GM18873 (cell line): ENCODE measurements at regions not wholly inside any gene's neighbourhood (a gene's known extent, or its start where the extent isn't known, plus 50 kb on each side); places are given as distances from the start of the nearest gene placed in this dataset.

Experiments
- ATAC-seq: cut with Tn5 transposase; IDR thresholded peaks from one replicate; pipeline ENCODE4 v1.9.1; 2021; ENCODE audit warnings: mild to moderate bottlenecking, moderate library complexity, moderate number of reproducible peaks; ENCODE audit not compliant: unreplicated experiment, low FRiP score

DNA sequence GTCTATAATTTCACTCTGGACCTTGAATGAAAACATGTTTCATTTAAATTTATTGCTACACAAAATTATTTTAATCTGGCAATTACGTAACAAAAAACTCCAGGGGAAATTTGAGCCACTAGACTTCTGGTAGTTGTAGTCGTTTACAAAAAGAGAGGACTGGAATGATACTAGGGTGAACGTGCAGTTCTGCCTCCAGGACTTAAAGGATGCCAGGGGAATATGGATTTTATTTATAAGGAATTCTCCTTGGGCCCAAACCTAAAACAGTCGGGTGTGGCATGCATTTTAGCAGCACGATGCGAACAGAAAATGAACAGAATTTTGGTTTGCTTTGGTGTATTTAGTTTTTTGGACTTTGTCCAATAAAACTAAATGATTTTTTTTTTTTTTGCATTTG lies 76.9 kb downstream of the PRL start:
- no peak for ATAC-seq

- no peak for ATAC-seq
Measured at GRCh38 chr6:22221211-22221610, 75.6 kb downstream of the PRL start.

GRCh38 chr6:22221630-22222029 lies 75.2 kb downstream of the PRL start:
- ATAC-seq: no peak

DNA sequence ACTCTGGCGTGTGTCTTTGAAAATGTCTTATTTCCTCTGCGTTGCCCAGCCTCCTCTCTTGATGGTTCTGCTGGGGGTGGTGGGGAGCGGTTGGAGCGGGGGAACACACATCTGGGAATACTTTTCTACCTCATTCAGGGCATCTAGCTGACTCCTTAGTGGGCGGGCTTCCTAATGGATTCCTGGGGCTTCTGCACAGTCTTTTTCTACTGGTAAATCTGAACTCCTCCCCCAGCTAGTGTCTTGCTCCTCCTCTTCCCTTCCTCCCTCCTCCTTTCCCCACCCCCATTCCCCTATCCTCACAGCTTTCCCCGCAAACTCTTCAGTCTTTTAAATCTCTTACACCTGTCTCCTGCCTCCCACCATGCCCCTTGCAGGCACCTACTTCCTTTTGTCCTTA lies 74.4 kb downstream of the PRL start:
- ATAC-seq: no peak

DNA sequence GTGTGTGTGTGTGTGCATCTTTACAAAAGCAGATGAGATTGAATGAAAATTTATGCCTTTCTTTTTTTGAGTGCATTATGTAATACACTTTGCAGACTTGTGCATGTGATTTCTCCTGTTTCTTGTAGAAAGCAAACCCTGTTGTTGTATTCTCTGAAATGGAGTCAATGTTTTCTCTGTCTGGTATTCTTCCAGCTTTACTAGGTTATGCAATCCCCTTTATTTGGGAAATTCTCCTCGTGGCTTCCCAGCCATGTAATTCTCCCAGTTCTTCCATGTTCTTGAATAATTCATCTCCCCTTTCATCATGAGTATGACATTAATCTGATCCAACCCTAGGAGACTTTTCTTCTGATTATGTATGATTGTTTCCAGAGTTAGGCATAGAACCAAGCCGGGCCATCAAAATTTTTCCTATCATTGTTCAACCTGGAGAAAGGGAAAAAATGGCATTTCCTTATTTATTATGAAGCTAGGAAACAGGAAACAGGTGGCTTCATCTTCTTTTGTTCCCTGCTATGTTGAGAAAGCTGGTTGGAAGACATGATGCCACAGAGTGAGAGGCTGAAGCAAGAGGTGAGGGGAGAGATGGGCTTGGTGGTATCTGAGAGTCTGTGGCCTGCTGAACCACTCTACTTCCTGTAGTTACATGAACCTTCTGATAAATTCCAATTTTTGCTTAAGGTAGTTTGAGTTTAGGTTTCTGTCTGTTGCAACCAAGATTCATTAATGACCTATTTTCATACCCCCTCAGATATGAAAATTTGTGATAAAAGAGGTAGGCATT lies 68.8 kb downstream of the PRL start:
- no peak for ATAC-seq

DNA sequence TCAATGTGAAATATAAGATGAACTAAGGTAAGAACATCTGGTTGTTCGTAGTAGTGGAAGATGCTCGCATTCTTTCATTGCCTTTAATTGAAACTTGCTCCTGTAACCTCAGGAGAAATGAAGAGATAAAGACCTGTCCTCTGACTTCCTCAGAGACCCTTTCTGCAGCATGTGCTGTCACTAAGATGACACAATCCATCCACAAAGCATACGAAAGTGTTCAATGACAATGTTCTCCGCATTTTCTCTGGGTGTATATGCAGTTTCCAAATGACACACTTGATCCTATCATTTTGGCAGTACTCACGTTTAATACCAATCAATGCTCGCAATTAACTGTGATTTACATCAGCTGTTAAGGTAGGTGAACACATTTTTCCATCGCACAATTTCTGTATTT lies 65.8 kb downstream of the PRL start:
- no peak for ATAC-seq

GRCh38 chr6:22231616-22232015 lies 65.2 kb downstream of the PRL start:
- no peak for ATAC-seq

DNA sequence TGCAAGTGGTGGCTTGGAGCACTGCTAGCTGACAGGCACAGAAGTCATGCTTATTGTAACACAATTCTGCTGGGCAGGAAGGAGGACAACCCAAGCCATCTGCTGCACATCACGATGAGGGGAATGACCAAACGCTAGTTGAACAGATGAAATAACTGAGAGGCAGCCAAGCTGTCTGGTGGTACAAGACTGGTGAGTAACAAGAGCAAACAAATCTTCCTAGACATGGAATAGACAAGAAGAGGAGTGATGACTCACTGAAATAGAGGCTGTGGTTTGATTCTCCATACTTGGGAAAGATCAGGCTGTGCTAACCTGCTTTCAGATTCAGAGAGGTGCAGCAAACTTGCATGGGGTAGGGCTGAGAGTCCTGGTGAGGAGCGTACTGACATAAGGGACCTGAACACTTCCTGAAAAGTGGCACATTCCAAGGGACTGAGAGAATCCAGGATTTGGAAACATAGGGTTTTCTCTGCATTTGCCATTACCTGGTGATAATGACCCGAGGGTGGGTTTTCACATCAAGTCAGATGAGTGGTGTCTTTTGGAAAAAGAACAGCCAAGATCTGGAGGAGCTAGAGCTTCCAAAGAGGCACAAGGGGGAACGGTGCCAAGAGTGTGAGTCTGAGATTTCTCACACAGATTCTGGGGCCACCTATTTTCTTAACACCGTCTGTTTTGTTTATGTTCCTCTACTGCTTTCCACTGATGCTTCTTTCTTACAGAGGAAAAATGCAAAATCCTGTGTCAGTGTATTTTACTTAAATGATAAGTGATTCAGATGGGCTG lies 60.0 kb downstream of the PRL start:
- no peak for ATAC-seq
